ENCODE measurements at regions not wholly inside any gene's neighbourhood (a gene's known extent, or its start where the extent isn't known, plus 50 kb on each side); places are given as distances from the start of the nearest gene placed in this dataset.

DNA sequence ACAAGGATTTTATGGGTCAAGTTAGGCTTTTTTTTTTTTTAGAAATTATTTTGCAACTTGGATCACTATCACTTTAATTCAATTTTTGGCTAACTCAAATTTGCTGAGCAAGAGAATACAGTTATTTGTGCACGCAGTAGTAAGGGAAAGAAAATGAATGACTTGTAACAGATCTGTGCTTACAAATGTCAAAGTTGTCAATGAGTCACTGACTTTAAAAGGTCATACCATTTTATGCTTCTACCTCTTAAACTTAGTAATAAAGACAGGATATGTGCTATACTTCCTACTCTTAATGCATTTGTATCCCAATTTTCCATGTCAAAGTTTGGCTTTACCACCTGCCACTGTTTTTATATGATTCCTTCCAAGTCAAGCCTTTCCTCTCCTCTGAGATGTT is 131.1 kb upstream of the FBXO33 start:
- Histone ChIP-seq H3K4me3 (ENCODE audit: low read length) (no peak overlapping the region), H3K36me3 (ENCODE audit: insufficient read depth, low read length) (no peaks in the 10 kb centered on the region), H4K20me1 (ENCODE audit: insufficient read depth) (no peaks in the 10 kb centered on the region), H3K9me3 (ENCODE audit: low read length) (no peaks in the 10 kb centered on the region), H3K79me2 (replicated peaks; ENCODE audit: insufficient read depth, low read length) (no peaks in the 10 kb centered on the region), H3K27me3 (ENCODE audit: insufficient read depth, low read depth, low read length) (no peaks in the 10 kb centered on the region), H3K27ac (ENCODE audit: low read length) (no peak overlapping the region), H3K4me2 (ENCODE audit: low read length) (no peak overlapping the region), H3F3A (ENCODE audit: insufficient read depth, low read length, poor library complexity, severe bottlenecking) (no peaks in the 10 kb centered on the region), H3K9ac (ENCODE audit: low read length) (no peak overlapping the region), H2AFZ (ENCODE audit: low read depth, low read length) (no peak overlapping the region), H3K9me2 (ENCODE audit: insufficient read depth, low read length) (no peaks in the 10 kb centered on the region)
- TF ChIP-seq SMC3 (conservative IDR thresholded peaks at IDR 0.05; ENCODE audit: poor library complexity) = no peak
- peak; percentile 65 for TF ChIP-seq EP300 (conservative IDR thresholded peaks at IDR 0.05; ENCODE audit: poor library complexity, severe bottlenecking)

DNA sequence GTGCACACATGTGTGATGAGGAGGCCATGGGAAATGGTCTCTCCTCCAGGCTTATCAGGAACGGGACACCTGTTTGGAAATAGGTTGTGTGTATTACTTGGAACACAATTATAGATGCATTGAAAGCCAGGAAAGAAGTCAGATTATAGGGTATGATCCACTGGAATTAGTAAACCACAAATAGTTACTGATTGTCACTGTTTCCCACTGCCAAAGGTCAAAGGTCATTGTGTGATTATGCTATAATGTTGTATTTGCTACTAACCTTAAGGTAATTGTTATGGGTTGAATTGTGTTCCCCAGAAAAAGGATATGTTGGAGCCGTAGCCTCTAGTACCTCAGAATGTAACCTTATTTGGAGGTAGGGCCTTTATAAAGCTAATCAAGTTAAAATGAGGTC is 129.9 kb upstream of the FBXO33 start:
- Histone ChIP-seq H3K27ac (ENCODE audit: low read length) (no peak overlapping the region), H3K79me2 (replicated peaks; ENCODE audit: insufficient read depth, low read length) (no peaks in the 10 kb centered on the region), H3F3A (ENCODE audit: insufficient read depth, low read length, poor library complexity, severe bottlenecking) (no peaks in the 10 kb centered on the region), H3K9me2 (ENCODE audit: insufficient read depth, low read length) (no peaks in the 10 kb centered on the region), H4K20me1 (ENCODE audit: insufficient read depth) (no peaks in the 10 kb centered on the region), H3K36me3 (ENCODE audit: insufficient read depth, low read length) (no peaks in the 10 kb centered on the region), H3K4me2 (ENCODE audit: low read length) (no peak overlapping the region), H3K27me3 (ENCODE audit: insufficient read depth, low read depth, low read length) (no peaks in the 10 kb centered on the region), H3K9ac (ENCODE audit: low read length) (no peak overlapping the region), H2AFZ (ENCODE audit: low read depth, low read length) (no peak overlapping the region), H3K4me3 (ENCODE audit: low read length) (no peak overlapping the region), H3K9me3 (ENCODE audit: low read length) (no peaks in the 10 kb centered on the region)
- TF ChIP-seq SMC3 (conservative IDR thresholded peaks at IDR 0.05; ENCODE audit: poor library complexity) = no peak
- TF ChIP-seq, protein P1, sequence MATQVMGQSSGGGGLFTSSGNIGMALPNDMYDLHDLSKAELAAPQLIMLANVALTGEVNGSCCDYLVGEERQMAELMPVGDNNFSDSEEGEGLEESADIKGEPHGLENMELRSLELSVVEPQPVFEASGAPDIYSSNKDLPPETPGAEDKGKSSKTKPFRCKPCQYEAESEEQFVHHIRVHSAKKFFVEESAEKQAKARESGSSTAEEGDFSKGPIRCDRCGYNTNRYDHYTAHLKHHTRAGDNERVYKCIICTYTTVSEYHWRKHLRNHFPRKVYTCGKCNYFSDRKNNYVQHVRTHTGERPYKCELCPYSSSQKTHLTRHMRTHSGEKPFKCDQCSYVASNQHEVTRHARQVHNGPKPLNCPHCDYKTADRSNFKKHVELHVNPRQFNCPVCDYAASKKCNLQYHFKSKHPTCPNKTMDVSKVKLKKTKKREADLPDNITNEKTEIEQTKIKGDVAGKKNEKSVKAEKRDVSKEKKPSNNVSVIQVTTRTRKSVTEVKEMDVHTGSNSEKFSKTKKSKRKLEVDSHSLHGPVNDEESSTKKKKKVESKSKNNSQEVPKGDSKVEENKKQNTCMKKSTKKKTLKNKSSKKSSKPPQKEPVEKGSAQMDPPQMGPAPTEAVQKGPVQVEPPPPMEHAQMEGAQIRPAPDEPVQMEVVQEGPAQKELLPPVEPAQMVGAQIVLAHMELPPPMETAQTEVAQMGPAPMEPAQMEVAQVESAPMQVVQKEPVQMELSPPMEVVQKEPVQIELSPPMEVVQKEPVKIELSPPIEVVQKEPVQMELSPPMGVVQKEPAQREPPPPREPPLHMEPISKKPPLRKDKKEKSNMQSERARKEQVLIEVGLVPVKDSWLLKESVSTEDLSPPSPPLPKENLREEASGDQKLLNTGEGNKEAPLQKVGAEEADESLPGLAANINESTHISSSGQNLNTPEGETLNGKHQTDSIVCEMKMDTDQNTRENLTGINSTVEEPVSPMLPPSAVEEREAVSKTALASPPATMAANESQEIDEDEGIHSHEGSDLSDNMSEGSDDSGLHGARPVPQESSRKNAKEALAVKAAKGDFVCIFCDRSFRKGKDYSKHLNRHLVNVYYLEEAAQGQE (IDR thresholded peaks at IDR 0.05; ENCODE audit: borderline replicate concordance) = no peak
- TF ChIP-seq EZH2 (IDR thresholded peaks at IDR 0.05; ENCODE audit: borderline replicate concordance, insufficient read depth, low read length, poor library complexity, severe bottlenecking) = no peak
- no peak for TF ChIP-seq POLR2AphosphoS5 (IDR thresholded peaks at IDR 0.05)
- no peak for TF ChIP-seq EP300 (conservative IDR thresholded peaks at IDR 0.05; ENCODE audit: poor library complexity, severe bottlenecking)
- no peak for TF ChIP-seq RAD21 (conservative IDR thresholded peaks at IDR 0.05)
- TF ChIP-seq, protein P2, sequence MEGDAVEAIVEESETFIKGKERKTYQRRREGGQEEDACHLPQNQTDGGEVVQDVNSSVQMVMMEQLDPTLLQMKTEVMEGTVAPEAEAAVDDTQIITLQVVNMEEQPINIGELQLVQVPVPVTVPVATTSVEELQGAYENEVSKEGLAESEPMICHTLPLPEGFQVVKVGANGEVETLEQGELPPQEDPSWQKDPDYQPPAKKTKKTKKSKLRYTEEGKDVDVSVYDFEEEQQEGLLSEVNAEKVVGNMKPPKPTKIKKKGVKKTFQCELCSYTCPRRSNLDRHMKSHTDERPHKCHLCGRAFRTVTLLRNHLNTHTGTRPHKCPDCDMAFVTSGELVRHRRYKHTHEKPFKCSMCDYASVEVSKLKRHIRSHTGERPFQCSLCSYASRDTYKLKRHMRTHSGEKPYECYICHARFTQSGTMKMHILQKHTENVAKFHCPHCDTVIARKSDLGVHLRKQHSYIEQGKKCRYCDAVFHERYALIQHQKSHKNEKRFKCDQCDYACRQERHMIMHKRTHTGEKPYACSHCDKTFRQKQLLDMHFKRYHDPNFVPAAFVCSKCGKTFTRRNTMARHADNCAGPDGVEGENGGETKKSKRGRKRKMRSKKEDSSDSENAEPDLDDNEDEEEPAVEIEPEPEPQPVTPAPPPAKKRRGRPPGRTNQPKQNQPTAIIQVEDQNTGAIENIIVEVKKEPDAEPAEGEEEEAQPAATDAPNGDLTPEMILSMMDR (IDR thresholded peaks at IDR 0.05; ENCODE audit: poor library complexity, severe bottlenecking) = no peak
- TF ChIP-seq TAF1 (IDR thresholded peaks at IDR 0.05; ENCODE audit: low read depth) = no peak
- TF ChIP-seq MXI1 (conservative IDR thresholded peaks at IDR 0.05; ENCODE audit: poor library complexity, severe bottlenecking) = no peak

DNA sequence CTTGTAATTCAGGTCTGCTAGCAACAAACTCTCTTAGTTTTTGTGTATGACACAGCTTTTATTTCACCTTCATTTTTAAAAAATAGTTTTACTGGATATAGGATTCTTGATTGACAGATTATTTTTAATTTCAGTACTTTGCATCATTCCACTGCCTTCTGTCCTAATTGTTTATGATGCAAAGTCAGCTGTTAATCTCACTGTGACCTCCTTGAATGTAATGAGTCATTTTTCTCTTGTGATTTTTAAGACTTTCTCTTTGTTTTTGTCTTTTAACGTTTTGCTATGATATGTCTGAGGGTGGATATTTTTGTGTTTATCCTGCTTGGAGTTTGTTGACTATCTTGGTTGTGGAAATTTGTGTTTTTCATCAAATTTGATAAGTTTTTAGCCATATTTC is 126.3 kb upstream of the FBXO33 start:
- Histone ChIP-seq H3F3A (ENCODE audit: insufficient read depth, low read length, poor library complexity, severe bottlenecking) (no peaks in the 10 kb centered on the region), H2AFZ (ENCODE audit: low read depth, low read length) (no peak overlapping the region), H3K27ac (ENCODE audit: low read length) (no peak overlapping the region), H3K4me2 (ENCODE audit: low read length) (no peak overlapping the region), H3K36me3 (ENCODE audit: insufficient read depth, low read length) (no peaks in the 10 kb centered on the region), H3K9me3 (ENCODE audit: low read length) (no peaks in the 10 kb centered on the region), H3K27me3 (ENCODE audit: insufficient read depth, low read depth, low read length) (no peaks in the 10 kb centered on the region), H3K79me2 (replicated peaks; ENCODE audit: insufficient read depth, low read length) (no peaks in the 10 kb centered on the region), H3K9me2 (ENCODE audit: insufficient read depth, low read length) (no peaks in the 10 kb centered on the region), H3K4me3 (ENCODE audit: low read length) (no peak overlapping the region), H4K20me1 (ENCODE audit: insufficient read depth) (no peaks in the 10 kb centered on the region), H3K9ac (ENCODE audit: low read length) (no peak overlapping the region)
- TF ChIP-seq TAF1 (IDR thresholded peaks at IDR 0.05; ENCODE audit: low read depth) (no peak), MXI1 (conservative IDR thresholded peaks at IDR 0.05; ENCODE audit: poor library complexity, severe bottlenecking) (no peak), RAD21 (conservative IDR thresholded peaks at IDR 0.05) (no peak), POLR2AphosphoS5 (IDR thresholded peaks at IDR 0.05) (no peak), EZH2 (IDR thresholded peaks at IDR 0.05; ENCODE audit: borderline replicate concordance, insufficient read depth, low read length, poor library complexity, severe bottlenecking) (no peak), SMC3 (conservative IDR thresholded peaks at IDR 0.05; ENCODE audit: poor library complexity) (no peak), EP300 (conservative IDR thresholded peaks at IDR 0.05; ENCODE audit: poor library complexity, severe bottlenecking) (no peak)
- TF ChIP-seq, protein P2 (IDR thresholded peaks at IDR 0.05; ENCODE audit: poor library complexity, severe bottlenecking) = no peak
- TF ChIP-seq, protein P1 (IDR thresholded peaks at IDR 0.05; ENCODE audit: borderline replicate concordance) = no peak

All from neural cell (in vitro differentiated cells).